ENCODE measurements at regions not wholly inside any gene's neighbourhood (a gene's known extent, or its start where the extent isn't known, plus 50 kb on each side); places are given as distances from the start of the nearest gene placed in this dataset.

- DNase-seq = no peak
Observed at GRCh38 chr5:75891020-75891419, 173.8 kb upstream of the POC5 start.

GRCh38 chr5:75890546-75890945 lies 173.3 kb upstream of the POC5 start:
- WGBS, 4 donors = 70 to 88% (median 84%) methylated on average over 1 of the region's 1 CpG
- no peak overlapping the region for H3K4me3 ChIP-seq

More at GRCh38 chr5:75891020-75891419, 173.8 kb upstream of the POC5 start:
- WGBS, 4 donors = 61 to 93% (median 75%) methylated on average over 1 of the region's 1 CpG
- no peaks in the 10 kb centered on the region for H3K27me3 ChIP-seq
- no peak overlapping the region for H3K4me3 ChIP-seq
- intact Hi-C loops (cut with DNase I) = no loop called here
- no peaks in the 10 kb centered on the region for H3K9me3 ChIP-seq (replicated peaks in 1 of 3)
- no peaks in the 10 kb centered on the region for H3K4me1 ChIP-seq (replicated peaks in 1 of 2)
- no peaks in the 10 kb centered on the region for H3K36me3 ChIP-seq (replicated peaks in 1 of 2)
- TF ChIP-seq, protein P1, sequence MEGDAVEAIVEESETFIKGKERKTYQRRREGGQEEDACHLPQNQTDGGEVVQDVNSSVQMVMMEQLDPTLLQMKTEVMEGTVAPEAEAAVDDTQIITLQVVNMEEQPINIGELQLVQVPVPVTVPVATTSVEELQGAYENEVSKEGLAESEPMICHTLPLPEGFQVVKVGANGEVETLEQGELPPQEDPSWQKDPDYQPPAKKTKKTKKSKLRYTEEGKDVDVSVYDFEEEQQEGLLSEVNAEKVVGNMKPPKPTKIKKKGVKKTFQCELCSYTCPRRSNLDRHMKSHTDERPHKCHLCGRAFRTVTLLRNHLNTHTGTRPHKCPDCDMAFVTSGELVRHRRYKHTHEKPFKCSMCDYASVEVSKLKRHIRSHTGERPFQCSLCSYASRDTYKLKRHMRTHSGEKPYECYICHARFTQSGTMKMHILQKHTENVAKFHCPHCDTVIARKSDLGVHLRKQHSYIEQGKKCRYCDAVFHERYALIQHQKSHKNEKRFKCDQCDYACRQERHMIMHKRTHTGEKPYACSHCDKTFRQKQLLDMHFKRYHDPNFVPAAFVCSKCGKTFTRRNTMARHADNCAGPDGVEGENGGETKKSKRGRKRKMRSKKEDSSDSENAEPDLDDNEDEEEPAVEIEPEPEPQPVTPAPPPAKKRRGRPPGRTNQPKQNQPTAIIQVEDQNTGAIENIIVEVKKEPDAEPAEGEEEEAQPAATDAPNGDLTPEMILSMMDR (IDR thresholded peaks at IDR 0.05) = no peak
- no peak for TF ChIP-seq POLR2A (IDR thresholded peaks at IDR 0.05)
- no peak overlapping the region for H3K27ac ChIP-seq

DNA sequence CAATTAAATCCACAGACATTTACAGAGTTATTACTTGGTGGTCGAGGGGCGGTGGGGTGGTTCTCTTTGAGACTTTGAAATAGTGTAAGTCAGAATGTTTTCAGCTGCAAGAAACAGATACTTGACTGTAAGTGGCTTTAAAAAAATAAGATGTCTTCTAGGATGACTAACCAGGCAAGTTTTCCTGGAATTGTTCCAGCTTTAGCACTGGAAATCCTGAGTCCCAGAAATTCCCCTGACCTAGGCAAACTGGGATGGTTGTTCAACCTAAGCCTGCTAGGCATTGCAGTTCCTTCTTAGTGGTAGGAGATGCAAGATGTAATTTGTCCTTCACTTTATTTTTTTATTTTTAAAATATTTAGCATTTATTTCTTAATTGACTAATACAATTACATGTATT lies 169.5 kb upstream of the POC5 start:
- TF ChIP-seq POLR2A (IDR thresholded peaks at IDR 0.05) = no peak
- TF ChIP-seq, protein P1 (IDR thresholded peaks at IDR 0.05) = no peak
- intact Hi-C loops (cut with DNase I) = no loop called here
- Histone ChIP-seq H3K4me1 (replicated peaks in 1 of 2) (no peaks in the 10 kb centered on the region), H3K36me3 (replicated peaks in 1 of 2) (no peaks in the 10 kb centered on the region), H3K4me3 (no peak overlapping the region), H3K27me3 (no peaks in the 10 kb centered on the region), H3K9me3 (replicated peaks in 1 of 3) (no peaks in the 10 kb centered on the region), H3K27ac (no peak overlapping the region)
- 71 to 84% (median 74%) methylated on average over 2 of the region's 2 CpGs for WGBS, 4 donors
- DNase-seq = no peak

More at GRCh38 chr5:75890546-75890945, 173.3 kb upstream of the POC5 start:
- no peak for DNase-seq
- intact Hi-C loops (cut with DNase I) = no loop called here
- no peaks in the 10 kb centered on the region for H3K4me1 ChIP-seq (replicated peaks in 1 of 2)
- no peaks in the 10 kb centered on the region for H3K36me3 ChIP-seq (replicated peaks in 1 of 2)
- H3K9me3 ChIP-seq (replicated peaks in 1 of 3) = no peaks in the 10 kb centered on the region
- no peaks in the 10 kb centered on the region for H3K27me3 ChIP-seq
- TF ChIP-seq, protein P1 (IDR thresholded peaks at IDR 0.05) = no peak
- TF ChIP-seq POLR2A (IDR thresholded peaks at IDR 0.05) = no peak
- H3K27ac ChIP-seq = no peak overlapping the region

GRCh38 chr5:75885849-75886596 lies 168.8 kb upstream of the POC5 start:
- Histone ChIP-seq H3K27ac (no peak overlapping the region), H3K4me3 (no peak overlapping the region), H3K4me1 (replicated peaks in 1 of 2) (no peaks in the 10 kb centered on the region), H3K36me3 (replicated peaks in 1 of 2) (no peaks in the 10 kb centered on the region), H3K27me3 (no peaks in the 10 kb centered on the region), H3K9me3 (replicated peaks in 1 of 3) (no peaks in the 10 kb centered on the region)
- intact Hi-C loops (cut with DNase I) = no loop called here
- no peak for TF ChIP-seq POLR2A (IDR thresholded peaks at IDR 0.05)
- TF ChIP-seq, protein P1 (IDR thresholded peaks at IDR 0.05) = peak in 3 of 6 experiments; percentile 18 to 28 (median 26)
- WGBS, 4 donors = 66 to 77% (median 71%) methylated on average over 2 of the region's 2 CpGs
- no peak for DNase-seq
